ENCODE measurements at regions not wholly inside any gene's neighbourhood (a gene's known extent, or its start where the extent isn't known, plus 50 kb on each side); places are given as distances from the start of the nearest gene placed in this dataset.

DNA sequence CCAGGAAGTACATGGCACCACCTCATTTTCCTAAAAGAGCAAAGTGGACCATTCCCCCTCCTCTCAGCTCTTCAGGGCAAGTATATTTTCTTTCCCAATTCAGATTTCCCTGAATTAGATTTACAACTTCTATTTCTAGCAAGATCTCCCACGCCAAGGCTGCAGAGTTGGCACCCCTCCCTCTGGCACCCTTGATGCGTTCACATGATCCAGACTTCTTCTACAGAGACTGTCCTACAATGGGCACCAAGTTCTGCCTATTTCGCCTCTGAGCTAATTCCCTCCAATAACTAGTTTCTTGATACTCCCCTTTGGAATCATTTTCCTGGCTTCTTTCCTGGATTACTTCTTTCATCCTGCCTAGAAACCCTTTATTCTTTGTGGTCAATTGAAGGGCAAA lies 122.0 kb downstream of the CDC7 start:
- BruUV-seq (replicated peaks), result no TSS peak
- Histone ChIP-seq H3K4me3 (ENCODE audit: low read depth in 2 of 2, low read length in 2 of 2) (no peak overlapping the region), H3K27ac (ENCODE audit: low read length) (no peak overlapping the region), H3K36me3 (ENCODE audit: control insufficient read depth, insufficient read depth, low read length) (no peaks in the 10 kb centered on the region), H3K9me3 (ENCODE audit: control insufficient read depth, insufficient read depth, low read depth, low read length) (no peaks in the 10 kb centered on the region), H3K4me1 (ENCODE audit: control insufficient read depth, insufficient read depth, low read length) (no peaks in the 10 kb centered on the region), H3K27me3 (ENCODE audit: control insufficient read depth, insufficient read depth, low read length) (no peaks in the 10 kb centered on the region)
- ATAC-seq (no peak), DNase-seq (ENCODE audit: low read depth, low spot score) (no peak)
- in situ Hi-C loops (cut with HindIII; ENCODE audit: low pct_unique_long_range_greater_than_20kb, low sequenced_read_pairs) (no loop called here), intact Hi-C loops (cut with micrococcal nuclease; ENCODE audit: unreplicated experiment) (no loop called here)
- TF ChIP-seq TCF7L2 (IDR thresholded peaks at IDR 0.05; ENCODE audit: low read depth, low read length), result no peak
- TF ChIP-seq, protein P1, sequence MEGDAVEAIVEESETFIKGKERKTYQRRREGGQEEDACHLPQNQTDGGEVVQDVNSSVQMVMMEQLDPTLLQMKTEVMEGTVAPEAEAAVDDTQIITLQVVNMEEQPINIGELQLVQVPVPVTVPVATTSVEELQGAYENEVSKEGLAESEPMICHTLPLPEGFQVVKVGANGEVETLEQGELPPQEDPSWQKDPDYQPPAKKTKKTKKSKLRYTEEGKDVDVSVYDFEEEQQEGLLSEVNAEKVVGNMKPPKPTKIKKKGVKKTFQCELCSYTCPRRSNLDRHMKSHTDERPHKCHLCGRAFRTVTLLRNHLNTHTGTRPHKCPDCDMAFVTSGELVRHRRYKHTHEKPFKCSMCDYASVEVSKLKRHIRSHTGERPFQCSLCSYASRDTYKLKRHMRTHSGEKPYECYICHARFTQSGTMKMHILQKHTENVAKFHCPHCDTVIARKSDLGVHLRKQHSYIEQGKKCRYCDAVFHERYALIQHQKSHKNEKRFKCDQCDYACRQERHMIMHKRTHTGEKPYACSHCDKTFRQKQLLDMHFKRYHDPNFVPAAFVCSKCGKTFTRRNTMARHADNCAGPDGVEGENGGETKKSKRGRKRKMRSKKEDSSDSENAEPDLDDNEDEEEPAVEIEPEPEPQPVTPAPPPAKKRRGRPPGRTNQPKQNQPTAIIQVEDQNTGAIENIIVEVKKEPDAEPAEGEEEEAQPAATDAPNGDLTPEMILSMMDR (IDR thresholded peaks at IDR 0.05), result no peak
- no peak for TF ChIP-seq SIN3A (IDR thresholded peaks at IDR 0.05; ENCODE audit: borderline replicate concordance, insufficient read depth, low read depth, low read length)
- no peak for TF ChIP-seq POLR2AphosphoS5 (IDR thresholded peaks at IDR 0.05; ENCODE audit: low read depth, low read length)
- TF ChIP-seq REST (IDR thresholded peaks at IDR 0.05; ENCODE audit: insufficient read depth in 1 of 2, low read depth in 2 of 2, low read length in 1 of 2), result no peak
- POLR2A ChIA-PET, result no interaction called here
- CTCF ChIA-PET, result no interaction called here

DNA sequence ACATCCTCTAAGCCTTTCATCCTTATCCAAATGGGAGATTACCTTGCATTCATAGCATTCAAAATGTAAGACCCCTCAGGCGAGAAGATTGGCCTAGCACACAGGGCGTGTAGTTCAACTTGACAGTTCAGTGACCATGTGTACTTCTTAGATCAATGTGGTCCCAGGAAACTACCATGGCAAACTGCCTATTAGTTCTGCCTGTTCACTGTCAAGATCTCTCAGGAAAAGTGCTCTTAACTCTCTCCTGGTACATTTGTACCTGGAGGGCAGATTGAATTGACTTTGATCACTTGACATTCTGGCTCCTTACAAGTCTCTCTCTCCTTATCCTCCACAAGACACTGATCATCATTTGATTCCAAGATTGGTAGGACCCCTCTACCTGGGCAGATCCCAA lies 122.4 kb downstream of the CDC7 start:
- ChIA-PET CTCF (no interaction called here), POLR2A (no interaction called here)
- Histone ChIP-seq H3K4me1 (ENCODE audit: control insufficient read depth, insufficient read depth, low read length) (no peaks in the 10 kb centered on the region), H3K36me3 (ENCODE audit: control insufficient read depth, insufficient read depth, low read length) (no peaks in the 10 kb centered on the region), H3K27ac (ENCODE audit: low read length) (no peak overlapping the region), H3K9me3 (ENCODE audit: control insufficient read depth, insufficient read depth, low read depth, low read length) (no peaks in the 10 kb centered on the region), H3K4me3 (ENCODE audit: low read depth in 2 of 2, low read length in 2 of 2) (no peak overlapping the region), H3K27me3 (ENCODE audit: control insufficient read depth, insufficient read depth, low read length) (no peaks in the 10 kb centered on the region)
- intact Hi-C loops (cut with micrococcal nuclease; ENCODE audit: unreplicated experiment) (no loop called here), in situ Hi-C loops (cut with HindIII; ENCODE audit: low pct_unique_long_range_greater_than_20kb, low sequenced_read_pairs) (no loop called here)
- no TSS peak for BruUV-seq (replicated peaks)
- ATAC-seq, result no peak
- DNase-seq (ENCODE audit: low read depth, low spot score), result no peak
- TF ChIP-seq POLR2AphosphoS5 (IDR thresholded peaks at IDR 0.05; ENCODE audit: low read depth, low read length), result no peak
- TF ChIP-seq TCF7L2 (IDR thresholded peaks at IDR 0.05; ENCODE audit: low read depth, low read length), result no peak
- TF ChIP-seq, protein P1 (IDR thresholded peaks at IDR 0.05), result no peak
- no peak for TF ChIP-seq SIN3A (IDR thresholded peaks at IDR 0.05; ENCODE audit: borderline replicate concordance, insufficient read depth, low read depth, low read length)
- no peak for TF ChIP-seq REST (IDR thresholded peaks at IDR 0.05; ENCODE audit: insufficient read depth in 1 of 2, low read depth in 2 of 2, low read length in 1 of 2)

Data from Panc1 (cell line).